SK-N-SH treated with all-trans-retinoic acid at 6 μM for 48 hours (cell line): ENCODE measurements at regions not wholly inside any gene's neighbourhood (a gene's known extent, or its start where the extent isn't known, plus 50 kb on each side); places are given as distances from the start of the nearest gene placed in this dataset.

Experiments used
- ATAC-seq: fragments of 200-7000 bp; cut with Tn5 transposase; 3 replicates; pipeline ENCODE4 v1.9.1; 2020; ENCODE audit warnings: mild to moderate bottlenecking, moderate library complexity
- ARNTL ChIP-seq: fragments of 450-650 bp; formaldehyde crosslinking; IDR thresholded peaks from 2 replicates; pipeline ENCODE4 v1.5.0; 2020; ENCODE audit warnings: low read depth, mild to moderate bottlenecking, moderate library complexity, borderline replicate concordance
- BACH2 ChIP-seq: fragments of 250-450 bp; sonication (Bioruptor Pico); IDR thresholded peaks from 2 replicates; pipeline ENCODE4 v1.9.0; 2021; ENCODE audit warnings: mild to moderate bottlenecking, borderline replicate concordance
- CSDC2 ChIP-seq: fragments of 250-450 bp; sonication (Bioruptor Pico); IDR thresholded peaks from 2 replicates; pipeline ENCODE4 v1.5.0; 2020; ENCODE audit warnings: mild to moderate bottlenecking, moderate library complexity
- ESRRG ChIP-seq: fragments of 250-450 bp; sonication (Bioruptor Pico); IDR thresholded peaks from 2 replicates; pipeline ENCODE4 v1.6.1; 2021; ENCODE audit warnings: mild to moderate bottlenecking
- GLIS3 ChIP-seq: fragments of 250-450 bp; sonication (Bioruptor Pico); IDR thresholded peaks from 2 replicates; pipeline ENCODE4 v1.5.0; 2020; ENCODE audit warnings: mild to moderate bottlenecking, moderate library complexity
- ISL1 ChIP-seq: fragments of 250-450 bp; sonication (Bioruptor Pico); IDR thresholded peaks from 2 replicates; pipeline ENCODE4 v2.1.2; 2022; ENCODE audit warnings: mild to moderate bottlenecking, moderate library complexity
- OSR1 ChIP-seq: fragments of 250-450 bp; sonication (Bioruptor Pico); IDR thresholded peaks from 2 replicates; pipeline ENCODE4 v1.8.0; 2022; ENCODE audit warnings: moderate library complexity, mild to moderate bottlenecking, inconsistent platforms
- PPARA ChIP-seq: fragments of 250-450 bp; sonication (Bioruptor Pico); IDR thresholded peaks from 2 replicates; pipeline ENCODE4 v1.5.0; 2020; ENCODE audit warnings: mild to moderate bottlenecking, borderline replicate concordance
- RARB ChIP-seq: fragments of 250-450 bp; sonication (Bioruptor Pico); IDR thresholded peaks from 2 replicates; pipeline ENCODE4 v1.8.0; 2021; ENCODE audit warnings: mild to moderate bottlenecking, moderate library complexity
- SNAI2 ChIP-seq: fragments of 250-450 bp; sonication (Bioruptor Pico); IDR thresholded peaks from 2 replicates; pipeline ENCODE4 v1.5.0; 2020; ENCODE audit warnings: mild to moderate bottlenecking, moderate library complexity
- TCF4 ChIP-seq: fragments of 250-450 bp; sonication (Bioruptor Pico); IDR thresholded peaks from 2 replicates; pipeline ENCODE4 v1.8.0; 2021; ENCODE audit warnings: mild to moderate bottlenecking, moderate library complexity, borderline replicate concordance
- ZC3H10 ChIP-seq: fragments of 250-450 bp; sonication (Bioruptor Pico); IDR thresholded peaks from 2 replicates; pipeline ENCODE4 v1.5.1; 2021; ENCODE audit warnings: mild to moderate bottlenecking, moderate library complexity
- ZFP3 ChIP-seq: fragments of 250-450 bp; sonication (Bioruptor Pico); IDR thresholded peaks from 2 replicates; pipeline ENCODE4 v1.5.0; 2020; ENCODE audit warnings: mild to moderate bottlenecking, moderate library complexity
- ZFP30 ChIP-seq: fragments of 450-650 bp; formaldehyde crosslinking; IDR thresholded peaks from 2 replicates; pipeline ENCODE4 v1.5.0; 2022; ENCODE audit warnings: mild to moderate bottlenecking, moderate library complexity
- ZNF70 ChIP-seq: fragments of 450-650 bp; formaldehyde crosslinking; IDR thresholded peaks from 2 replicates; pipeline ENCODE4 v1.5.0; 2020; ENCODE audit warnings: mild to moderate bottlenecking, moderate library complexity
- ZNF8 ChIP-seq: fragments of 450-650 bp; formaldehyde crosslinking; IDR thresholded peaks from 2 replicates; pipeline ENCODE4 v1.5.0; 2020; ENCODE audit warnings: mild to moderate bottlenecking, moderate library complexity
- TF ChIP-seq, protein P1 (sequence below): fragments of 250-450 bp; sonication (Bioruptor Pico); IDR thresholded peaks from 2 replicates; pipeline ENCODE4 v1.8.0; 2020; ENCODE audit warnings: mild to moderate bottlenecking, moderate library complexity, borderline replicate concordance
- TF ChIP-seq, protein P2 (sequence below): fragments of 250-450 bp; sonication (Bioruptor Pico); IDR thresholded peaks from 2 replicates; pipeline ENCODE4 v1.5.1; 2021; ENCODE audit warnings: mild to moderate bottlenecking, moderate library complexity
- TF ChIP-seq, protein P3 (sequence below): fragments of 250-450 bp; sonication (Bioruptor Pico); IDR thresholded peaks from 2 replicates; pipeline ENCODE4 v1.5.1; 2020; ENCODE audit warnings: low read depth, mild to moderate bottlenecking, moderate library complexity
- TF ChIP-seq, protein P4 (sequence below): fragments of 250-450 bp; sonication (Bioruptor Pico); IDR thresholded peaks from 2 replicates; pipeline ENCODE4 v1.5.0; 2020; ENCODE audit warnings: mild to moderate bottlenecking, moderate library complexity
- TF ChIP-seq, protein P5 (sequence below): fragments of 250-450 bp; sonication (Bioruptor Pico); IDR thresholded peaks from 2 replicates; pipeline ENCODE4 v1.8.0; 2021; ENCODE audit warnings: low read depth, mild to moderate bottlenecking, moderate library complexity, borderline replicate concordance

DNA sequence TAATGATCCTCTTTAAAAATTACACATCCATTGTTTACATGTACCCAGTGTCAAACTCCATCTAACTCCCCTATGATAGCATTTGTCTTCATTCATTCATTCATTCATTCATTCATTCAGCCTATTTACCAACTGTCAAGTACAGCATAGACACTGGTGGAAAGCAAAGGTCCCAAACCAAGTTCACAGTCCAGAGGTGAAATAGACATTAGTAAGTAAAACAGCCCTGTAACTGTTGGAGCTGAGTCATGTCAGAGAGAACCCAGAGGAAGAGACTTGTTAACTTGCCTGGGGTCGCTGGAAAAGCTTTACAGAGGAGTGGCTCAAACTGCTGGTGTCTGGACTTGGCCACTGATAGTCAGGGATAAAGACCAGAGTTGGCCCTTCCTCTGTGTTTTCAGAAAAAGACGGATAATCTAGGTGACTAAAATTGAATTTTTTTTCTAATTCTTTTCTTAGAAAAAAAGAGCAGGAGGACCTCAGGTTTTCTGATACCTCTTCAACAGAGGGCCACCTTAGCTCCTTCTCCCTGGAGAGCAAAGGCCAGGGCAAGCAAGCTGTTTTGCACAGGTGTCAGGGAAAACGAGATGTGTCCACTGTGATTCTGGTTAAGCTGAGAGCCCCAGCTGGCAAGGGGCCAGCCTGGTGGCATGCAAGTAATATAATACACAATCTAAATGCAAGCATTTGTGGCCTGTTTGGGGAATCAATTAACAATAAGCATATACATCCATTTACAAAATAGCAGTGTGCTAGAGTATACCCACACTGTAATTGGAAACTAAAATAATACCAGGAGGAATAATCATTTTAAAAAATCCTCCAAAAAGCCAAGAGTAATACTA lies 96.7 kb upstream of the SLC14A2 start:
- no peak for ATAC-seq

DNA sequence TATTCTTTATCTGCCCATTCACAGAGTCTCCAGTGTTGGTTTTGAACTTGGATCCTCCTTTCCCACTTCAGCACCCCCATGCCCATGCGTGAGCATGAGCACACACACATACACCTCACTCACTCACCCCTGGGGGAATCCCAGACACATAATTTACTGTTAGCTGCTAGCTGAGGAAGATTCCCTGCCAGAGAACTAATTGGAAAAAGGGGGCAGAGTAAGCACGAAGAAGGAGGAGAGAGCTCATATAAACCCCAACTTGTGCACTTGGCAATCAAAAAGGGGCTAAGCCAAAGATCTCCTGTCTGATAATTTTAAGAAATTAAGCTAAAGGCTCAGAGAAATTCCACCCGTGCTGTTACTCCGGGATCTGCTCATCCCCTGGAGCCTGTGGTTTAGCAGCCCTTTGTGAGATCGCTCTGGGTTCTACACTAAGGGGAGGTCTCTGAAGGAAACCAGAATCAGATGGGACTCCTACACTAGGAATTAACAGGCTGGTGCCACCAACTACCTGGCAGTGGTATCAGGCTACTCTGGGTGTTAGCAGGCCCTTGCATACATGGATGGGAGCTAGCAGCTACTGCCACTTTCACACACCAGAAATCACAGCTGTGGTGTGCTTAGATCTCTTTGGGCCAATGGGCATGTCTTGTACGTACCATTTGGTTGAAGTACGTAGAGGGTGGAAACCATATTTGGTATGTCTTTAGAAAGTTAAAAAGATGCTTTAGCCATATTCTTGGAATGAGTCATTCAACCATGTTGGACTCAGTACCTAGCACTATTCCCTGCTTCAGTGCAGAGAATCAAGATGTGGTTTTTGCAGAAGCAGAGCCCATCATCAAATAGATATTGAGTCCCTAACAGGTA lies 95.6 kb upstream of the SLC14A2 start:
- TF ChIP-seq ZFP30 (CRISPR knock-in tag) (no peak), SNAI2 (CRISPR knock-in tag) (no peak), CSDC2 (no peak), ZNF70 (no peak), ESRRG (CRISPR knock-in tag) (no peak), OSR1 (CRISPR knock-in tag) (no peak), BACH2 (no peak), TCF4 (no peak), ARNTL (CRISPR knock-in tag) (no peak), PPARA (CRISPR knock-in tag) (no peak), ISL1 (CRISPR knock-in tag) (no peak), RARB (CRISPR knock-in tag) (no peak), ZFP3 (CRISPR knock-in tag) (no peak), ZNF8 (CRISPR knock-in tag) (no peak), GLIS3 (CRISPR knock-in tag) (no peak), ZC3H10 (no peak)
- TF ChIP-seq, protein P1, sequence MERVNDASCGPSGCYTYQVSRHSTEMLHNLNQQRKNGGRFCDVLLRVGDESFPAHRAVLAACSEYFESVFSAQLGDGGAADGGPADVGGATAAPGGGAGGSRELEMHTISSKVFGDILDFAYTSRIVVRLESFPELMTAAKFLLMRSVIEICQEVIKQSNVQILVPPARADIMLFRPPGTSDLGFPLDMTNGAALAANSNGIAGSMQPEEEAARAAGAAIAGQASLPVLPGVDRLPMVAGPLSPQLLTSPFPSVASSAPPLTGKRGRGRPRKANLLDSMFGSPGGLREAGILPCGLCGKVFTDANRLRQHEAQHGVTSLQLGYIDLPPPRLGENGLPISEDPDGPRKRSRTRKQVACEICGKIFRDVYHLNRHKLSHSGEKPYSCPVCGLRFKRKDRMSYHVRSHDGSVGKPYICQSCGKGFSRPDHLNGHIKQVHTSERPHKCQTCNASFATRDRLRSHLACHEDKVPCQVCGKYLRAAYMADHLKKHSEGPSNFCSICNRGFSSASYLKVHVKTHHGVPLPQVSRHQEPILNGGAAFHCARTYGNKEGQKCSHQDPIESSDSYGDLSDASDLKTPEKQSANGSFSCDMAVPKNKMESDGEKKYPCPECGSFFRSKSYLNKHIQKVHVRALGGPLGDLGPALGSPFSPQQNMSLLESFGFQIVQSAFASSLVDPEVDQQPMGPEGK (CRISPR knock-in tag) = no peak
- TF ChIP-seq, protein P2, sequence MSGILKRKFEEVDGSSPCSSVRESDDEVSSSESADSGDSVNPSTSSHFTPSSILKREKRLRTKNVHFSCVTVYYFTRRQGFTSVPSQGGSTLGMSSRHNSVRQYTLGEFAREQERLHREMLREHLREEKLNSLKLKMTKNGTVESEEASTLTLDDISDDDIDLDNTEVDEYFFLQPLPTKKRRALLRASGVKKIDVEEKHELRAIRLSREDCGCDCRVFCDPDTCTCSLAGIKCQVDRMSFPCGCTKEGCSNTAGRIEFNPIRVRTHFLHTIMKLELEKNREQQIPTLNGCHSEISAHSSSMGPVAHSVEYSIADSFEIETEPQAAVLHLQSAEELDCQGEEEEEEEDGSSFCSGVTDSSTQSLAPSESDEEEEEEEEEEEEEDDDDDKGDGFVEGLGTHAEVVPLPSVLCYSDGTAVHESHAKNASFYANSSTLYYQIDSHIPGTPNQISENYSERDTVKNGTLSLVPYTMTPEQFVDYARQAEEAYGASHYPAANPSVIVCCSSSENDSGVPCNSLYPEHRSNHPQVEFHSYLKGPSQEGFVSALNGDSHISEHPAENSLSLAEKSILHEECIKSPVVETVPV (CRISPR knock-in tag) = no peak
- TF ChIP-seq, protein P3, sequence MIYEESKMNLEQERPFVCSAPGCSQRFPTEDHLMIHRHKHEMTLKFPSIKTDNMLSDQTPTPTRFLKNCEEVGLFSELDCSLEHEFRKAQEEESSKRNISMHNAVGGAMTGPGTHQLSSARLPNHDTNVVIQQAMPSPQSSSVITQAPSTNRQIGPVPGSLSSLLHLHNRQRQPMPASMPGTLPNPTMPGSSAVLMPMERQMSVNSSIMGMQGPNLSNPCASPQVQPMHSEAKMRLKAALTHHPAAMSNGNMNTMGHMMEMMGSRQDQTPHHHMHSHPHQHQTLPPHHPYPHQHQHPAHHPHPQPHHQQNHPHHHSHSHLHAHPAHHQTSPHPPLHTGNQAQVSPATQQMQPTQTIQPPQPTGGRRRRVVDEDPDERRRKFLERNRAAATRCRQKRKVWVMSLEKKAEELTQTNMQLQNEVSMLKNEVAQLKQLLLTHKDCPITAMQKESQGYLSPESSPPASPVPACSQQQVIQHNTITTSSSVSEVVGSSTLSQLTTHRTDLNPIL (CRISPR knock-in tag) = no peak
- TF ChIP-seq, protein P4, sequence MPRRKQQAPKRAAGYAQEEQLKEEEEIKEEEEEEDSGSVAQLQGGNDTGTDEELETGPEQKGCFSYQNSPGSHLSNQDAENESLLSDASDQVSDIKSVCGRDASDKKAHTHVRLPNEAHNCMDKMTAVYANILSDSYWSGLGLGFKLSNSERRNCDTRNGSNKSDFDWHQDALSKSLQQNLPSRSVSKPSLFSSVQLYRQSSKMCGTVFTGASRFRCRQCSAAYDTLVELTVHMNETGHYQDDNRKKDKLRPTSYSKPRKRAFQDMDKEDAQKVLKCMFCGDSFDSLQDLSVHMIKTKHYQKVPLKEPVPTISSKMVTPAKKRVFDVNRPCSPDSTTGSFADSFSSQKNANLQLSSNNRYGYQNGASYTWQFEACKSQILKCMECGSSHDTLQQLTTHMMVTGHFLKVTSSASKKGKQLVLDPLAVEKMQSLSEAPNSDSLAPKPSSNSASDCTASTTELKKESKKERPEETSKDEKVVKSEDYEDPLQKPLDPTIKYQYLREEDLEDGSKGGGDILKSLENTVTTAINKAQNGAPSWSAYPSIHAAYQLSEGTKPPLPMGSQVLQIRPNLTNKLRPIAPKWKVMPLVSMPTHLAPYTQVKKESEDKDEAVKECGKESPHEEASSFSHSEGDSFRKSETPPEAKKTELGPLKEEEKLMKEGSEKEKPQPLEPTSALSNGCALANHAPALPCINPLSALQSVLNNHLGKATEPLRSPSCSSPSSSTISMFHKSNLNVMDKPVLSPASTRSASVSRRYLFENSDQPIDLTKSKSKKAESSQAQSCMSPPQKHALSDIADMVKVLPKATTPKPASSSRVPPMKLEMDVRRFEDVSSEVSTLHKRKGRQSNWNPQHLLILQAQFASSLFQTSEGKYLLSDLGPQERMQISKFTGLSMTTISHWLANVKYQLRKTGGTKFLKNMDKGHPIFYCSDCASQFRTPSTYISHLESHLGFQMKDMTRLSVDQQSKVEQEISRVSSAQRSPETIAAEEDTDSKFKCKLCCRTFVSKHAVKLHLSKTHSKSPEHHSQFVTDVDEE (CRISPR knock-in tag) = no peak
- no peak for ATAC-seq

More for the DNA sequence above, 96.7 kb upstream of the SLC14A2 start:
- TF ChIP-seq ESRRG (CRISPR knock-in tag) (no peak), PPARA (CRISPR knock-in tag) (no peak), SNAI2 (CRISPR knock-in tag) (no peak), ZC3H10 (no peak), ZFP3 (CRISPR knock-in tag) (no peak), CSDC2 (no peak), ISL1 (CRISPR knock-in tag) (no peak), RARB (CRISPR knock-in tag) (no peak)
- TF ChIP-seq, protein P3 (CRISPR knock-in tag) = no peak
- TF ChIP-seq, protein P5, sequence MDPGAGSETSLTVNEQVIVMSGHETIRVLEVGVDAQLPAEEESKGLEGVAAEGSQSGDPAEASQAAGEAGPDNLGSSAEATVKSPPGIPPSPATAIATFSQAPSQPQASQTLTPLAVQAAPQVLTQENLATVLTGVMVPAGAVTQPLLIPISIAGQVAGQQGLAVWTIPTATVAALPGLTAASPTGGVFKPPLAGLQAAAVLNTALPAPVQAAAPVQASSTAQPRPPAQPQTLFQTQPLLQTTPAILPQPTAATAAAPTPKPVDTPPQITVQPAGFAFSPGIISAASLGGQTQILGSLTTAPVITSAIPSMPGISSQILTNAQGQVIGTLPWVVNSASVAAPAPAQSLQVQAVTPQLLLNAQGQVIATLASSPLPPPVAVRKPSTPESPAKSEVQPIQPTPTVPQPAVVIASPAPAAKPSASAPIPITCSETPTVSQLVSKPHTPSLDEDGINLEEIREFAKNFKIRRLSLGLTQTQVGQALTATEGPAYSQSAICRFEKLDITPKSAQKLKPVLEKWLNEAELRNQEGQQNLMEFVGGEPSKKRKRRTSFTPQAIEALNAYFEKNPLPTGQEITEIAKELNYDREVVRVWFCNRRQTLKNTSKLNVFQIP = no peak
- TF ChIP-seq, protein P2 (CRISPR knock-in tag) = no peak
